Thymus (tissue), 11 donors: ENCODE measurements at regions not wholly inside any gene's neighbourhood (a gene's known extent, or its start where the extent isn't known, plus 50 kb on each side); places are given as distances from the start of the nearest gene placed in this dataset.
"Not testable (repeated sequence)": the region's sequence is repeated elsewhere in the genome, so short reads cannot be mapped to it uniquely, and the experiment has no call there.

Source experiments
- DNase-seq, 9 donors: peaks; one replicate each; pipeline ENCODE4 v3.0.0-alpha.2; 2013; ENCODE audit warnings: low spot score in 9 of 9, low read depth in 6 of 9, missing footprints in 1 of 9
- H3K27ac ChIP-seq, 2 donors: one replicate each; pipeline ENCODE4 v1.5.1; 2013; ENCODE audit warnings: control low read depth in 1 of 2, low read depth in 1 of 2, low read length in 1 of 2, mild to moderate bottlenecking in 1 of 2, moderate library complexity in 1 of 2
- H3K27me3 ChIP-seq, 2 donors: one replicate each; pipeline ENCODE4 v1.5.1; 2013; ENCODE audit warnings: low read length in 1 of 2; ENCODE audit not compliant: control insufficient read depth in 2 of 2, insufficient read depth in 1 of 2
- H3K36me3 ChIP-seq, 2 donors: one replicate each; pipeline ENCODE4 v1.5.1; 2013; ENCODE audit warnings: low read length in 1 of 2, mild to moderate bottlenecking in 1 of 2, moderate library complexity in 1 of 2; ENCODE audit not compliant: control insufficient read depth in 2 of 2, insufficient read depth in 2 of 2
- H3K4me1 ChIP-seq, 2 donors: one replicate each; pipeline ENCODE4 v1.5.1; 2013; ENCODE audit warnings: low read length in 2 of 2; ENCODE audit not compliant: control insufficient read depth in 2 of 2, insufficient read depth in 2 of 2
- H3K4me3 ChIP-seq, 2 donors: one replicate each; pipeline ENCODE4 v1.5.1; 2013; ENCODE audit warnings: low read length in 2 of 2, control low read depth in 1 of 2, mild to moderate bottlenecking in 1 of 2
- H3K9me3 ChIP-seq, 2 donors: one replicate each; pipeline ENCODE4 v1.5.1; 2013; ENCODE audit warnings: low read length in 1 of 2, mild to moderate bottlenecking in 1 of 2; ENCODE audit not compliant: control insufficient read depth in 2 of 2, insufficient read depth in 1 of 2
- WGBS: extraction: QIAGEN DNeasy Blood & Tissue Kit; methylation state at CpG from one replicate; pipeline ENCODE4 v1.1.7; 2013; 5-methylcytosine and 5-hydroxymethylcytosine counted together
- donor health status: healthy.

- H3K36me3 ChIP-seq, result no peaks in the 10 kb centered on the region
- no peak overlapping the region for H3K27ac ChIP-seq
- H3K4me1 ChIP-seq, result no peaks in the 10 kb centered on the region
- H3K27me3 ChIP-seq, result no peaks in the 10 kb centered on the region
- DNase-seq, result no peak
- 73% methylated on average over 4 of the region's 4 CpGs for WGBS
- H3K9me3 ChIP-seq, result no peaks in the 10 kb centered on the region
- H3K4me3 ChIP-seq, result no peak overlapping the region
These were observed 438.5 kb downstream of the ZNF536 start for GRCh38 chr19:30810726-30811125.

- Histone ChIP-seq H3K4me3 (no peak overlapping the region), H3K9me3 (no peaks in the 10 kb centered on the region), H3K4me1 (no peaks in the 10 kb centered on the region), H3K36me3 (no peaks in the 10 kb centered on the region), H3K27ac (no peak overlapping the region), H3K27me3 (no peaks in the 10 kb centered on the region)
- 88% methylated on average over 3 of the region's 3 CpGs for WGBS
- no peak for DNase-seq
These were observed 435.1 kb downstream of the ZNF536 start for GRCh38 chr19:30807278-30807677.

- DNase-seq, result no peak
- no peaks in the 10 kb centered on the region for H3K4me1 ChIP-seq
- no peak overlapping the region for H3K4me3 ChIP-seq
- no peaks in the 10 kb centered on the region for H3K9me3 ChIP-seq
- H3K27me3 ChIP-seq, result no peaks in the 10 kb centered on the region
- no peaks in the 10 kb centered on the region for H3K36me3 ChIP-seq
- H3K27ac ChIP-seq, result no peak overlapping the region
- WGBS, result 85% methylated on average over 3 of the region's 3 CpGs
These were observed 434.1 kb downstream of the ZNF536 start for GRCh38 chr19:30806311-30806710.

GRCh38 chr19:30804751-30805150, 432.6 kb downstream of the ZNF536 start:
- Histone ChIP-seq H3K4me3 (no peak overlapping the region), H3K27ac (no peak overlapping the region), H3K9me3 (no peaks in the 10 kb centered on the region), H3K4me1 (no peaks in the 10 kb centered on the region), H3K36me3 (no peaks in the 10 kb centered on the region), H3K27me3 (peaks cover 0 to 3% of the 10 kb centered on the region in 2 donors)
- DNase-seq, result no peak
- 19% methylated on average over 5 of the region's 5 CpGs for WGBS

- H3K9me3 ChIP-seq, H3K27me3 ChIP-seq, DNase-seq, H3K4me3 ChIP-seq, H3K27ac ChIP-seq, H3K36me3 ChIP-seq, H3K4me1 ChIP-seq: not testable (repeated sequence)
- 52% methylated on average over 3 of the region's 3 CpGs for WGBS
These were observed 432.1 kb downstream of the ZNF536 start for GRCh38 chr19:30804333-30804732.

GRCh38 chr19:30802424-30803013, 430.3 kb downstream of the ZNF536 start:
- 65% methylated on average over 6 of the region's 6 CpGs for WGBS
- H3K9me3 ChIP-seq, result no peaks in the 10 kb centered on the region
- H3K27me3 ChIP-seq, result peaks cover 0 to 4% of the 10 kb centered on the region in 2 donors
- H3K4me1 ChIP-seq, result no peaks in the 10 kb centered on the region
- no peak overlapping the region for H3K4me3 ChIP-seq
- H3K27ac ChIP-seq, result no peak overlapping the region
- H3K36me3 ChIP-seq, result no peaks in the 10 kb centered on the region
- no peak for DNase-seq

GRCh38 chr19:30799865-30800755, 427.9 kb downstream of the ZNF536 start:
- WGBS, result 51% methylated on average over 22 of the region's 22 CpGs
- Histone ChIP-seq H3K9me3 (no peaks in the 10 kb centered on the region), H3K36me3 (no peaks in the 10 kb centered on the region), H3K27ac (no peak overlapping the region), H3K27me3 (peaks cover 0 to 4% of the 10 kb centered on the region in 2 donors), H3K4me3 (no peak overlapping the region), H3K4me1 (no peaks in the 10 kb centered on the region)
- peak in 1 of 9 donors; percentile 5 for DNase-seq

GRCh38 chr19:30795727-30796126, 423.5 kb downstream of the ZNF536 start:
- DNase-seq, result no peak
- no peak overlapping the region for H3K4me3 ChIP-seq
- H3K36me3 ChIP-seq, result no peaks in the 10 kb centered on the region
- peaks cover 0 to 4% of the 10 kb centered on the region in 2 donors for H3K27me3 ChIP-seq
- no peaks in the 10 kb centered on the region for H3K4me1 ChIP-seq
- WGBS, result 95% methylated on average over 5 of the region's 5 CpGs
- no peak overlapping the region for H3K27ac ChIP-seq
- H3K9me3 ChIP-seq, result no peaks in the 10 kb centered on the region
